Calu3 (cell line): ENCODE measurements at regions not wholly inside any gene's neighbourhood (a gene's known extent, or its start where the extent isn't known, plus 50 kb on each side); places are given as distances from the start of the nearest gene placed in this dataset.

ENCODE experiments used
- BruUV-seq: library from RNA; stranded (reverse); fragments of 400-500 nt; replicated peaks from 2 replicates; lab custom pipeline; 2021; lab: Mats Ljungman, UMichigan
- CTCF ChIA-PET: fragments of 300-600 bp; sonication (Branson Sonifier 250); formaldehyde crosslinking; loops from one replicate; lab custom pipeline; 2022; ENCODE audit warnings: antibody characterized with exemption; lab: Charles Lee
- DNase-seq: peaks from one replicate; pipeline ENCODE4 v3.0.0; 2022
- H3K27ac Mint-ChIP-seq: one replicate; pipeline ENCODE4 v1.8.0; 2022; ENCODE audit warnings: mixed read lengths; ENCODE audit not compliant: unreplicated experiment
- H3K27me3 Mint-ChIP-seq: one replicate; pipeline ENCODE4 v1.8.0; 2022; ENCODE audit warnings: mixed read lengths; ENCODE audit not compliant: unreplicated experiment
- H3K36me3 Mint-ChIP-seq: one replicate; pipeline ENCODE4 v1.8.0; 2022; ENCODE audit warnings: mild to moderate bottlenecking, moderate library complexity, mixed read lengths; ENCODE audit not compliant: insufficient read depth, unreplicated experiment
- H3K4me1 Mint-ChIP-seq: one replicate; pipeline ENCODE4 v1.8.0; 2022; ENCODE audit warnings: mild to moderate bottlenecking, low read depth, mixed read lengths; ENCODE audit not compliant: unreplicated experiment
- H3K4me3 Mint-ChIP-seq: one replicate; pipeline ENCODE4 v1.8.0; 2022; ENCODE audit warnings: mild to moderate bottlenecking, low read depth, moderate library complexity, mixed read lengths; ENCODE audit not compliant: unreplicated experiment
- H3K9me3 Mint-ChIP-seq: one replicate; pipeline ENCODE4 v1.8.0; 2022; ENCODE audit warnings: low read depth, mixed read lengths; ENCODE audit not compliant: unreplicated experiment
- CTCF ChIP-seq: fragments of 200-600 bp; IDR thresholded peaks from one replicate; pipeline ENCODE4 v1.8.0; 2022; ENCODE audit warnings: antibody characterized with exemption; ENCODE audit not compliant: unreplicated experiment
- intact Hi-C: fragments of 100-400 bp; cut with micrococcal nuclease; formaldehyde crosslinking; loops from one replicate; pipeline ENCODE4 v1.10.0; 2022; ENCODE audit not compliant: unreplicated experiment

GRCh38 chr13:50126993-50127725 is 111.9 kb downstream of the KCNRG start:
- intact Hi-C loops, result no loop called here
- peaks cover 32% of the 10 kb centered on the region for H3K36me3 Mint-ChIP-seq
- no TSS peak for BruUV-seq
- DNase-seq, result no peak
- no peak for TF ChIP-seq CTCF
- CTCF ChIA-PET, result interaction anchor here (1.1 kb wide), 1 partner anchor 45 kb away, joined by 3 read pairs; no protein-coding TSS in a partner anchor
- H3K27me3 Mint-ChIP-seq, result no peaks in the 10 kb centered on the region
- no peak overlapping the region for H3K27ac Mint-ChIP-seq
- H3K4me1 Mint-ChIP-seq, result peaks cover 12% of the 10 kb centered on the region
- no peaks in the 10 kb centered on the region for H3K9me3 Mint-ChIP-seq
- peak overlapping the region; percentile 89 for H3K4me3 Mint-ChIP-seq

DNA sequence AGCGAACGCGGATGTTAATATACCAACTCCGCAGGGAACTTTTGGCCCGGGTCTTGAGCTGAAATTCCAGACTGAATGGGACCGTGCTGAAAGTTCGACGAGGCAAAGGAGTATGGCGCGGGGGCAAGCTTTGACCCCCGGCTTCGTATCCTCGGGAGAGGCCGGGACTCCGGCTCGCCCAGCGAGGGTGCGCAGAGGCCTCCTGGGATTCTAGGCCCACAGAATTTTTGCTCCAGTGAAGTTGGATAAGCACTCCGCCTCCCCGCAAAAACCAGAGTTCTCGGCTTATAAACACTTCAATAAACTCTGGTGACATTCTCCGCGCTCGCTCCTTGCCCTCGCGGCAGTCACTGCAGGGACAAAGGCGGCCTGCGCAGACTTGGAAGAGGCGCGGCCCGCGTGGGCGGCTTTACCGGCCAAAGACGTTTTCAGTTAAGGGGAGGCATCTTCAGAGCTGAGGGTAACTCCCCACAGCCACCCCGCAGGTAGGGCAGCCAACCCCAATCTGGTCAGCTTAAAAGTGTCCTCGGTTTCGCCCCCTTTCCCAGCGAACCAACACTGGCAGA is 112.6 kb downstream of the KCNRG start:
- H3K4me3 Mint-ChIP-seq, result no peak overlapping the region
- peaks cover 5% of the 10 kb centered on the region for H3K4me1 Mint-ChIP-seq
- DNase-seq, result no peak
- H3K36me3 Mint-ChIP-seq, result peaks cover 32% of the 10 kb centered on the region
- no peaks in the 10 kb centered on the region for H3K27me3 Mint-ChIP-seq
- CTCF ChIA-PET, result no interaction called here
- no peak for TF ChIP-seq CTCF
- no peak overlapping the region for H3K27ac Mint-ChIP-seq
- no TSS peak for BruUV-seq
- intact Hi-C loops, result no loop called here
- H3K9me3 Mint-ChIP-seq, result no peaks in the 10 kb centered on the region

GRCh38 chr13:50128428-50128931 is 113.2 kb downstream of the KCNRG start:
- no TSS peak for BruUV-seq
- H3K27me3 Mint-ChIP-seq, result no peaks in the 10 kb centered on the region
- intact Hi-C loops, result no loop called here
- peaks cover 32% of the 10 kb centered on the region for H3K36me3 Mint-ChIP-seq
- no peaks in the 10 kb centered on the region for H3K4me1 Mint-ChIP-seq
- DNase-seq, result no peak
- no peaks in the 10 kb centered on the region for H3K9me3 Mint-ChIP-seq
- CTCF ChIA-PET, result no interaction called here
- no peak for TF ChIP-seq CTCF
- no peak overlapping the region for H3K27ac Mint-ChIP-seq
- H3K4me3 Mint-ChIP-seq, result no peak overlapping the region

DNA sequence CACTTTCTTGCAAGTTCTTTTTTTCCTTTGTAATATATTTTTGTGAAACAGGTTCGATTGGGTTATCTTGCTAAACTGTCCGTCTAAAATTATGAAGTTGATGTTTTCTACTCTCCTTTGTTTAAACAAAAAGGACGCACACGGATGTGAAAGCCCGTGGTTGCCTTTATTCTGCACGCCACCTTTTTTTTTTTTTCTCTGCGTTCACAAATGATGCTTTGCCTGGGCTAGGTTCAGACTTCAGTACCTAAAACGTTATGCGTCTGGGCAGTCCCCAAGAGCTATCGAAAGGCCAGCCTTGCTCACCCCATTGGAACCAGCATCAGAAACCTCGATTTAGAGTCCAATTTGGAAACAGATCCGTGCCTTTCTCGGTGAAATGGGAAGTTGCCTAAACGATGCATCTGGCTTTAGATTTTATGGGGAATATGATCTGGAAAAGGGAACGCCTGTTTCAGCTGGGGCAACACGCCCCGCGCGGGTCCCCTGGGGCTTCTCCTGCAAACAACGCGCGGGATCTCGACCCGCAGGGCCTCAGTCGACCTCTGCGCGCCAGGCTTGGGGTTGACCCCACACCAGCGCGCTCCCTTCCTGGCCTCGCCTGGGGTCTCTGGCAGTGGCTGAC is 113.9 kb downstream of the KCNRG start:
- Mint-ChIP-seq H3K9me3 (no peaks in the 10 kb centered on the region), H3K36me3 (peaks cover 25% of the 10 kb centered on the region), H3K27ac (no peak overlapping the region), H3K4me3 (peak overlapping the region; percentile 69), H3K4me1 (no peaks in the 10 kb centered on the region), H3K27me3 (no peaks in the 10 kb centered on the region)
- CTCF ChIA-PET, result no interaction called here
- no TSS peak for BruUV-seq
- intact Hi-C loops, result no loop called here
- TF ChIP-seq CTCF, result no peak
- no peak for DNase-seq
